BE2C (cell line): ENCODE measurements at regions not wholly inside any gene's neighbourhood (a gene's known extent, or its start where the extent isn't known, plus 50 kb on each side); places are given as distances from the start of the nearest gene placed in this dataset.

Experiments used
- DNase-seq: peaks from one replicate; pipeline ENCODE4 v3.0.0-alpha.2; 2020
- H3K27me3 ChIP-seq: fragments of 250-450 bp; sonication (Bioruptor Pico); 2 replicates; pipeline ENCODE4 v1.5.1; 2020; ENCODE audit warnings: mild to moderate bottlenecking
- H3K36me3 ChIP-seq: fragments of 250-450 bp; sonication (Bioruptor Pico); 2 replicates; pipeline ENCODE4 v1.5.1; 2020; ENCODE audit warnings: mild to moderate bottlenecking
- H3K4me1 ChIP-seq: fragments of 250-450 bp; sonication (Bioruptor Pico); 2 replicates; pipeline ENCODE4 v1.5.1; 2020
- H3K4me3 ChIP-seq: 2 replicates; pipeline ENCODE4 v1.5.1; 2011; ENCODE audit warnings: low read depth, low read length
- H3K9me3 ChIP-seq: fragments of 250-450 bp; sonication (Bioruptor Pico); 2 replicates; pipeline ENCODE4 v1.5.1; 2020
- TF ChIP-seq, protein P1 (sequence below): IDR thresholded peaks from 2 replicates; pipeline ENCODE4 v1.5.1; 2012; ENCODE audit warnings: mild to moderate bottlenecking, low read depth, low read length

DNA sequence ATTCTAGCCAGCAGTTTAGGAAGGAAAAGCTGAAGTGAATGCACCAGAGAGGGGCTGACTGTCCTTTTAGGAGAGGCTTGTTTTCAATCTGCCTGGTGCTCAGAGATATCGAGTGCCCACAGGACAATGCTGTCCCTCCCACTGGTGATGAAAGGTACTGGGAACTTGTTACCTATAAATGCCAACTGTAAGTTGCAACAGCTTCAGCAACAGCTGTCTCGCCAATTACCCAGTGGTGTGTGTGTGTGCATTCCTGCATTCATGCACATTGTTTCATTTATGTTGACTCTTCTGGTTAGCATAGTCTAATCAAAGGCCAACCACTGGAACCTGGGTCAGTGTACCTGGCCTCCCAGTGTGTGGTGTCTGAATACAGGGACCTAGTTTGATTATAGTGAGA lies 161.1 kb downstream of the CSNK1G3 start:
- no peak for DNase-seq

GRCh38 chr5:123671711-123672456 lies 159.9 kb downstream of the CSNK1G3 start:
- no peak for DNase-seq
- H3K9me3 ChIP-seq = no peaks in the 10 kb centered on the region
- no peak overlapping the region for H3K4me3 ChIP-seq
- no peaks in the 10 kb centered on the region for H3K27me3 ChIP-seq
- H3K4me1 ChIP-seq = peaks cover 3% of the 10 kb centered on the region
- TF ChIP-seq, protein P1, sequence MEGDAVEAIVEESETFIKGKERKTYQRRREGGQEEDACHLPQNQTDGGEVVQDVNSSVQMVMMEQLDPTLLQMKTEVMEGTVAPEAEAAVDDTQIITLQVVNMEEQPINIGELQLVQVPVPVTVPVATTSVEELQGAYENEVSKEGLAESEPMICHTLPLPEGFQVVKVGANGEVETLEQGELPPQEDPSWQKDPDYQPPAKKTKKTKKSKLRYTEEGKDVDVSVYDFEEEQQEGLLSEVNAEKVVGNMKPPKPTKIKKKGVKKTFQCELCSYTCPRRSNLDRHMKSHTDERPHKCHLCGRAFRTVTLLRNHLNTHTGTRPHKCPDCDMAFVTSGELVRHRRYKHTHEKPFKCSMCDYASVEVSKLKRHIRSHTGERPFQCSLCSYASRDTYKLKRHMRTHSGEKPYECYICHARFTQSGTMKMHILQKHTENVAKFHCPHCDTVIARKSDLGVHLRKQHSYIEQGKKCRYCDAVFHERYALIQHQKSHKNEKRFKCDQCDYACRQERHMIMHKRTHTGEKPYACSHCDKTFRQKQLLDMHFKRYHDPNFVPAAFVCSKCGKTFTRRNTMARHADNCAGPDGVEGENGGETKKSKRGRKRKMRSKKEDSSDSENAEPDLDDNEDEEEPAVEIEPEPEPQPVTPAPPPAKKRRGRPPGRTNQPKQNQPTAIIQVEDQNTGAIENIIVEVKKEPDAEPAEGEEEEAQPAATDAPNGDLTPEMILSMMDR = no peak
- H3K36me3 ChIP-seq = no peaks in the 10 kb centered on the region

More for the DNA sequence above, 161.1 kb downstream of the CSNK1G3 start:
- Histone ChIP-seq H3K4me3 (no peak overlapping the region), H3K9me3 (no peaks in the 10 kb centered on the region), H3K4me1 (peaks cover 3% of the 10 kb centered on the region), H3K27me3 (no peaks in the 10 kb centered on the region), H3K36me3 (no peaks in the 10 kb centered on the region)
- TF ChIP-seq, protein P1 = no peak

DNA sequence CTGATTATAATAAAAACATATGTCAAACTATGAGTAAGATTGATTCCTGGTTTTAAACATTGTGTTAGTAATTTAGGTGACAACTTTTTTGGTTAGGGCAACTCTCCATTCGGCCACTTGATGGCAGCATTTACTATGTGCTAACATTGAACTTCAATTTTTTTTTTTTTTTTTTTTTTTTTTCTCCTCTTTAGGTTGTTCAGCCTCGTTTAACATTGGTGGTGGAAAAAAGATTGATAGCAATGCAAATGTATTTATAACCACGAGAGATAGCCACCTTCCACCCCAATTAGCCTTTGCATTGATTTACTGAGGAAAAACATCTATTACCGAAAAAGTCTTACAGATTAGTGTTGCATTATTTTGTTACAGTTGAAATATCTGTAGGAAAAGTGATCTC lies 159.1 kb downstream of the CSNK1G3 start:
- TF ChIP-seq, protein P1 = peak; percentile 86
- DNase-seq = peak; percentile 54
- Histone ChIP-seq H3K4me1 (peaks cover 3% of the 10 kb centered on the region), H3K4me3 (no peak overlapping the region), H3K36me3 (no peaks in the 10 kb centered on the region), H3K9me3 (no peaks in the 10 kb centered on the region), H3K27me3 (no peaks in the 10 kb centered on the region)
